ENCODE measurements at regions not wholly inside any gene's neighbourhood (a gene's known extent, or its start where the extent isn't known, plus 50 kb on each side); places are given as distances from the start of the nearest gene placed in this dataset.

GRCh38 chr12:75874441-75874840, 157.1 kb downstream of the PHLDA1 start:
- Histone ChIP-seq H3K9me3 (ENCODE audit: control insufficient read depth in 3 of 3, low read length in 3 of 3) (no peaks in the 10 kb centered on the region), H3K9ac (ENCODE audit: low read depth in 1 of 3, low read length in 3 of 3) (no peak overlapping the region), H3K4me1 (ENCODE audit: control insufficient read depth in 3 of 3, insufficient read depth in 3 of 3, low read length in 3 of 3) (no peaks in the 10 kb centered on the region), H3K36me3 (ENCODE audit: control insufficient read depth in 3 of 3, insufficient read depth in 3 of 3, low read length in 3 of 3) (no peaks in the 10 kb centered on the region), H3K27me3 (ENCODE audit: control insufficient read depth in 3 of 3, insufficient read depth in 3 of 3, low read length in 3 of 3) (no peaks in the 10 kb centered on the region), H3K27ac (ENCODE audit: low read depth, low read length) (no peak overlapping the region), H3K4me3 (ENCODE audit: low read length in 3 of 3) (no peak overlapping the region)

GRCh38 chr12:75872762-75873161, 158.8 kb downstream of the PHLDA1 start:
- Histone ChIP-seq H3K4me3 (ENCODE audit: low read length in 3 of 3) (no peak overlapping the region), H3K9ac (ENCODE audit: low read depth in 1 of 3, low read length in 3 of 3) (no peak overlapping the region), H3K27me3 (ENCODE audit: control insufficient read depth in 3 of 3, insufficient read depth in 3 of 3, low read length in 3 of 3) (no peaks in the 10 kb centered on the region), H3K4me1 (ENCODE audit: control insufficient read depth in 3 of 3, insufficient read depth in 3 of 3, low read length in 3 of 3) (no peaks in the 10 kb centered on the region), H3K27ac (ENCODE audit: low read depth, low read length) (no peak overlapping the region), H3K9me3 (ENCODE audit: control insufficient read depth in 3 of 3, low read length in 3 of 3) (no peaks in the 10 kb centered on the region), H3K36me3 (ENCODE audit: control insufficient read depth in 3 of 3, insufficient read depth in 3 of 3, low read length in 3 of 3) (no peaks in the 10 kb centered on the region)

DNA sequence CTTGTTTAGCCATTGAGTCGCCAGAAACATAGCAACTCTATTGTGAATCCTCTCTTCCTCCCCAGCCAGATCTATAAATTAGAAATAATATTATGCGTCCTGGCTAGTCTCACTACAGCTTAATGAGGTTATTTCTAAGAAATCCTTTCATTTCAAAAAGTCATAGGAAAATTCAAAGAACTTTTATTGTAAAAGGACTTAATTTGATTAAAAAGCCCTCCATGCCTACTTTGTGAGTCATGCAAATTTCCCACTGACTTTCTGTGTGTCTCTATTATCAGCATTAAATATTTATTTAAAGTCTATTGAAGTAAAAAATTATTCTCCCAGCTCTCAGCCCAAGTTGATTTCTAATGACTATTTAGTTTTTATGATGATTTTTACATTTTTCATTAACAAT, 160.7 kb downstream of the PHLDA1 start:
- Histone ChIP-seq H3K9me3 (ENCODE audit: control insufficient read depth in 3 of 3, low read length in 3 of 3) (peaks cover 0 to 1% (median 0%) of the 10 kb centered on the region in 3 donors), H3K4me1 (ENCODE audit: control insufficient read depth in 3 of 3, insufficient read depth in 3 of 3, low read length in 3 of 3) (no peaks in the 10 kb centered on the region), H3K9ac (ENCODE audit: low read depth in 1 of 3, low read length in 3 of 3) (no peak overlapping the region), H3K36me3 (ENCODE audit: control insufficient read depth in 3 of 3, insufficient read depth in 3 of 3, low read length in 3 of 3) (no peaks in the 10 kb centered on the region), H3K4me3 (ENCODE audit: low read length in 3 of 3) (no peak overlapping the region), H3K27ac (ENCODE audit: low read depth, low read length) (no peak overlapping the region), H3K27me3 (ENCODE audit: control insufficient read depth in 3 of 3, insufficient read depth in 3 of 3, low read length in 3 of 3) (no peaks in the 10 kb centered on the region)

- Histone ChIP-seq H3K27ac (ENCODE audit: low read depth, low read length) (no peak overlapping the region), H3K4me3 (ENCODE audit: low read length in 3 of 3) (no peak overlapping the region), H3K4me1 (ENCODE audit: control insufficient read depth in 3 of 3, insufficient read depth in 3 of 3, low read length in 3 of 3) (no peaks in the 10 kb centered on the region), H3K27me3 (ENCODE audit: control insufficient read depth in 3 of 3, insufficient read depth in 3 of 3, low read length in 3 of 3) (no peaks in the 10 kb centered on the region), H3K9ac (ENCODE audit: low read depth in 1 of 3, low read length in 3 of 3) (no peak overlapping the region), H3K36me3 (ENCODE audit: control insufficient read depth in 3 of 3, insufficient read depth in 3 of 3, low read length in 3 of 3) (no peaks in the 10 kb centered on the region), H3K9me3 (ENCODE audit: control insufficient read depth in 3 of 3, low read length in 3 of 3) (peaks cover 0 to 2% (median 0%) of the 10 kb centered on the region in 3 donors)
Observed at GRCh38 chr12:75868501-75868900, 163.1 kb downstream of the PHLDA1 start.

DNA sequence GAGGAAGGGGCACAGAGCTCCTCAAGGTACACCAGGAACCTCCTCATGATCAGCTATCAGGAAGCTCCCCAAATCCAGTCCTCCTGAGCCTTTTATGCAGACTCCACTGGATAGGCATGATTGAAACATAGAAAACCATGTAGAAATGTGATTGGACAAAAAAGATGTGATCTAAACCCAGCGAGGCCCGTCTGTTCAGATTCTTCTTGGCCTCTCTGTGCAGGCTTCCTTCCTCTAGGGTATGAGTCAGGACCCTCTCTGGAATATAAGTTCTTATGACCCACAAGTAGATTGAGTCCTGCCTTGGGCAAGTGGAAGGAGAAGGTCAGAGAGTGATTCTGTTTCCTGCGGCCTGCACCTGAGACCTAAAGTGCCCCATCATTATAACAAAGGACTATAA, 166.3 kb downstream of the PHLDA1 start:
- Histone ChIP-seq H3K4me3 (ENCODE audit: low read length in 3 of 3) (no peak overlapping the region), H3K4me1 (ENCODE audit: control insufficient read depth in 3 of 3, insufficient read depth in 3 of 3, low read length in 3 of 3) (no peaks in the 10 kb centered on the region), H3K27ac (ENCODE audit: low read depth, low read length) (no peak overlapping the region), H3K36me3 (ENCODE audit: control insufficient read depth in 3 of 3, insufficient read depth in 3 of 3, low read length in 3 of 3) (no peaks in the 10 kb centered on the region), H3K9ac (ENCODE audit: low read depth in 1 of 3, low read length in 3 of 3) (no peak overlapping the region), H3K9me3 (ENCODE audit: control insufficient read depth in 3 of 3, low read length in 3 of 3) (peaks cover 0 to 2% (median 0%) of the 10 kb centered on the region in 3 donors), H3K27me3 (ENCODE audit: control insufficient read depth in 3 of 3, insufficient read depth in 3 of 3, low read length in 3 of 3) (no peaks in the 10 kb centered on the region)

DNA sequence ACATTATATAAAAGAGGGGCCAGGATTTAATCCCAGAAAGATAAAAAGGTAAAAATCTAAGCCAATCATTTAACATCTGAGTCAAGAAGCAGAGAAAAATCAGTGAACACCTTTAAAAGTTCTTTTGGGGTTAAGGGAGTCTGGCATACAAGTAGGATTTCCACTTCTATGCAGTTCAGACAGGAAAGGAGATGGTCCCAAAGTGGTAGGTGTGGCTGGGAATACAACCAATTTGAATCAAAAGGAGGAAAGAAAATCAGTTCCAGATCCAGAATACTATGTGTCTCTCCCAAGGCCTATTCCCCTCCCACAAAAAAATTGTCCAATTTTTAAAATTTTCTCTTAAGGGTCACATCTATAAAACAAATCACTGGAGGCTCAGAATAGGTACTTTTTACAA, 167.4 kb downstream of the PHLDA1 start:
- Histone ChIP-seq H3K4me1 (ENCODE audit: control insufficient read depth in 3 of 3, insufficient read depth in 3 of 3, low read length in 3 of 3) (peaks cover 0 to 2% (median 0%) of the 10 kb centered on the region in 3 donors), H3K9ac (ENCODE audit: low read depth in 1 of 3, low read length in 3 of 3) (no peak overlapping the region), H3K27me3 (ENCODE audit: control insufficient read depth in 3 of 3, insufficient read depth in 3 of 3, low read length in 3 of 3) (no peaks in the 10 kb centered on the region), H3K27ac (ENCODE audit: low read depth, low read length) (no peak overlapping the region), H3K9me3 (ENCODE audit: control insufficient read depth in 3 of 3, low read length in 3 of 3) (peaks cover 0 to 2% (median 0%) of the 10 kb centered on the region in 3 donors), H3K36me3 (ENCODE audit: control insufficient read depth in 3 of 3, insufficient read depth in 3 of 3, low read length in 3 of 3) (no peaks in the 10 kb centered on the region), H3K4me3 (ENCODE audit: low read length in 3 of 3) (no peak overlapping the region)

GRCh38 chr12:75863533-75863932, 168.0 kb downstream of the PHLDA1 start:
- Histone ChIP-seq H3K9me3 (ENCODE audit: control insufficient read depth in 3 of 3, low read length in 3 of 3) (peaks cover 0 to 2% (median 0%) of the 10 kb centered on the region in 3 donors), H3K4me1 (ENCODE audit: control insufficient read depth in 3 of 3, insufficient read depth in 3 of 3, low read length in 3 of 3) (peaks cover 0 to 2% (median 0%) of the 10 kb centered on the region in 3 donors), H3K27me3 (ENCODE audit: control insufficient read depth in 3 of 3, insufficient read depth in 3 of 3, low read length in 3 of 3) (no peaks in the 10 kb centered on the region), H3K36me3 (ENCODE audit: control insufficient read depth in 3 of 3, insufficient read depth in 3 of 3, low read length in 3 of 3) (no peaks in the 10 kb centered on the region), H3K4me3 (ENCODE audit: low read length in 3 of 3) (no peak overlapping the region), H3K27ac (ENCODE audit: low read depth, low read length) (no peak overlapping the region), H3K9ac (ENCODE audit: low read depth in 1 of 3, low read length in 3 of 3) (no peak overlapping the region)

- no peak overlapping the region for H3K27ac ChIP-seq (ENCODE audit: low read depth, low read length)
- no peaks in the 10 kb centered on the region for H3K27me3 ChIP-seq (ENCODE audit: control insufficient read depth in 3 of 3, insufficient read depth in 3 of 3, low read length in 3 of 3)
- H3K9ac ChIP-seq (ENCODE audit: low read depth in 1 of 3, low read length in 3 of 3) = no peak overlapping the region
- no peak overlapping the region for H3K4me3 ChIP-seq (ENCODE audit: low read length in 3 of 3)
- peaks cover 0 to 2% (median 0%) of the 10 kb centered on the region in 3 donors for H3K4me1 ChIP-seq (ENCODE audit: control insufficient read depth in 3 of 3, insufficient read depth in 3 of 3, low read length in 3 of 3)
- H3K36me3 ChIP-seq (ENCODE audit: control insufficient read depth in 3 of 3, insufficient read depth in 3 of 3, low read length in 3 of 3) = no peaks in the 10 kb centered on the region
- peaks cover 0 to 2% (median 0%) of the 10 kb centered on the region in 3 donors for H3K9me3 ChIP-seq (ENCODE audit: control insufficient read depth in 3 of 3, low read length in 3 of 3)
Observed at GRCh38 chr12:75862692-75863471, 168.7 kb downstream of the PHLDA1 start.

GRCh38 chr12:75859868-75860267, 171.7 kb downstream of the PHLDA1 start:
- no peaks in the 10 kb centered on the region for H3K9me3 ChIP-seq (ENCODE audit: control insufficient read depth in 3 of 3, low read length in 3 of 3)
- no peaks in the 10 kb centered on the region for H3K36me3 ChIP-seq (ENCODE audit: control insufficient read depth in 3 of 3, insufficient read depth in 3 of 3, low read length in 3 of 3)
- H3K9ac ChIP-seq (ENCODE audit: low read depth in 1 of 3, low read length in 3 of 3) = no peak overlapping the region
- no peaks in the 10 kb centered on the region for H3K27me3 ChIP-seq (ENCODE audit: control insufficient read depth in 3 of 3, insufficient read depth in 3 of 3, low read length in 3 of 3)
- no peak overlapping the region for H3K4me3 ChIP-seq (ENCODE audit: low read length in 3 of 3)
- H3K27ac ChIP-seq (ENCODE audit: low read depth, low read length) = no peak overlapping the region
- H3K4me1 ChIP-seq (ENCODE audit: control insufficient read depth in 3 of 3, insufficient read depth in 3 of 3, low read length in 3 of 3) = peaks cover 0 to 2% (median 0%) of the 10 kb centered on the region in 3 donors

GRCh38 chr12:75856235-75856634, 175.3 kb downstream of the PHLDA1 start:
- no peak overlapping the region for H3K4me3 ChIP-seq (ENCODE audit: low read length in 3 of 3)
- no peaks in the 10 kb centered on the region for H3K27me3 ChIP-seq (ENCODE audit: control insufficient read depth in 3 of 3, insufficient read depth in 3 of 3, low read length in 3 of 3)
- H3K9ac ChIP-seq (ENCODE audit: low read depth in 1 of 3, low read length in 3 of 3) = no peak overlapping the region
- H3K4me1 ChIP-seq (ENCODE audit: control insufficient read depth in 3 of 3, insufficient read depth in 3 of 3, low read length in 3 of 3) = peaks cover 0 to 2% (median 0%) of the 10 kb centered on the region in 3 donors
- no peaks in the 10 kb centered on the region for H3K36me3 ChIP-seq (ENCODE audit: control insufficient read depth in 3 of 3, insufficient read depth in 3 of 3, low read length in 3 of 3)
- H3K27ac ChIP-seq (ENCODE audit: low read depth, low read length) = no peak overlapping the region
- H3K9me3 ChIP-seq (ENCODE audit: control insufficient read depth in 3 of 3, low read length in 3 of 3) = no peaks in the 10 kb centered on the region
